ENCODE measurements at regions not wholly inside any gene's neighbourhood (a gene's known extent, or its start where the extent isn't known, plus 50 kb on each side); places are given as distances from the start of the nearest gene placed in this dataset.

GRCh38 chr4:138090150-138090917 lies 151.8 kb downstream of the SLC7A11 start:
- Histone ChIP-seq H3K36me3 (no peaks in the 10 kb centered on the region), H3K27ac (no peak overlapping the region), H3K9me3 (no peaks in the 10 kb centered on the region), H3K4me3 (peak overlapping the region in 1 of 2 donors; percentile 10), H3K4me1 (no peaks in the 10 kb centered on the region), H3K27me3 (no peaks in the 10 kb centered on the region)
- intact Hi-C loops (cut with DNase I; ENCODE audit: low total_unique reads) = no loop called here
- peak; percentile 42 to 59 for DNase-seq
- TF ChIP-seq POLR2A (IDR thresholded peaks at IDR 0.05) = no peak
- TF ChIP-seq CTCF (IDR thresholded peaks at IDR 0.05) = peak; percentile 69 to 85 (median 76)

- Histone ChIP-seq H3K36me3 (no peaks in the 10 kb centered on the region), H3K4me1 (no peaks in the 10 kb centered on the region), H3K27me3 (no peaks in the 10 kb centered on the region), H3K27ac (no peak overlapping the region), H3K9me3 (no peaks in the 10 kb centered on the region), H3K4me3 (no peak overlapping the region)
- TF ChIP-seq CTCF (IDR thresholded peaks at IDR 0.05) (no peak), POLR2A (IDR thresholded peaks at IDR 0.05) (no peak)
- no peak for DNase-seq
- intact Hi-C loops (cut with DNase I; ENCODE audit: low total_unique reads) = no loop called here
These were observed 153.5 kb downstream of the SLC7A11 start for GRCh38 chr4:138088449-138089208.

DNA sequence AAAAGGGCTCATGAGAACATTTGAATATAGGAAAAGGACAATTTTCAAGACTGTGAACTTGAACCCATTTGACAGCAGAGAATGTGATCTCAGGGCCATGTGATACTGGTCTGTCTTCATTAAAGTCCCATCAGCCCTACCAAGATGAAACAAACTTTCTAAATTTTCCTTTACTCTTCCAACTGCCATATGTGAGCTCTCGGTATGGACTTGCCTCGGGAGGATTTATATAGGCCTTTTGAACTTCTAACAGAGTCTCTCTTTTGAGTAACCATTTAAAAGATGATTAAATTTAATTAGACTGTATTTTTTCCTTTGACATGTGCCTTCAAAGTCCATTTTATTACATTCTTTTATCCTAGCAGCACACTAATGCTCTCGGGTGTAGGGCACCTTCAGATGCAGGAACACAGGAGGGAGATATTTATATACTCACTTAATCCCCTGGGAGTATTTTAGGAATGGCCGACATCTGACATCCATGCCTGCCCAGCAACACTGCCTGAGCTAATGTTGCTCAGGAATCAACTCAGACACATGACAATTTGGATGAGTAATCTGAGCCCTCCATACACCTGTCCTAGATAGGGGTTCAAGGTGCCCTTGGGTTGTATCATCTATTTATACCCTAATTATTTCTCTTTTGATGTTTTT lies 155.0 kb downstream of the SLC7A11 start:
- TF ChIP-seq CTCF (IDR thresholded peaks at IDR 0.05) (no peak), POLR2A (IDR thresholded peaks at IDR 0.05) (no peak)
- Histone ChIP-seq H3K27ac (no peak overlapping the region), H3K27me3 (no peaks in the 10 kb centered on the region), H3K9me3 (no peaks in the 10 kb centered on the region), H3K36me3 (no peaks in the 10 kb centered on the region), H3K4me3 (no peak overlapping the region), H3K4me1 (no peaks in the 10 kb centered on the region)
- no peak for DNase-seq
- intact Hi-C loops (cut with DNase I; ENCODE audit: low total_unique reads) = no loop called here

- no peak for DNase-seq
- intact Hi-C loops (cut with DNase I; ENCODE audit: low total_unique reads) = no loop called here
- TF ChIP-seq POLR2A (IDR thresholded peaks at IDR 0.05) (no peak), CTCF (IDR thresholded peaks at IDR 0.05) (no peak)
- H3K4me3 ChIP-seq = no peak overlapping the region
- no peaks in the 10 kb centered on the region for H3K27me3 ChIP-seq
- no peaks in the 10 kb centered on the region for H3K4me1 ChIP-seq
- H3K9me3 ChIP-seq = no peaks in the 10 kb centered on the region
- H3K27ac ChIP-seq = no peak overlapping the region
- H3K36me3 ChIP-seq = no peaks in the 10 kb centered on the region
These were observed 155.5 kb downstream of the SLC7A11 start for GRCh38 chr4:138086611-138087041.
